Fibroblast of mammary gland (primary cell): ENCODE measurements at regions not wholly inside any gene's neighbourhood (a gene's known extent, or its start where the extent isn't known, plus 50 kb on each side); places are given as distances from the start of the nearest gene placed in this dataset.

Source experiments
- DNase-seq: peaks from one replicate; pipeline ENCODE4 v3.0.0-alpha.2; 2010; ENCODE audit warnings: low read depth
- H3K4me3 ChIP-seq: 2 replicates; pipeline ENCODE4 v1.5.1; 2011; ENCODE audit warnings: low read depth, mild to moderate bottlenecking, low read length, moderate library complexity; ENCODE audit not compliant: control insufficient read depth
- CTCF ChIP-seq: conservative IDR thresholded peaks from 2 replicates; pipeline ENCODE4 v1.5.1; 2011; ENCODE audit warnings: low read depth, low read length, inconsistent platforms; ENCODE audit not compliant: control insufficient read depth, insufficient read depth

GRCh38 chr14:29028973-29029582 is 262.5 kb downstream of the FOXG1 start:
- no peak for DNase-seq
- no peak for TF ChIP-seq CTCF
- no peak overlapping the region for H3K4me3 ChIP-seq

- no peak for TF ChIP-seq CTCF
- no peak overlapping the region for H3K4me3 ChIP-seq
- no peak for DNase-seq
Observed at GRCh38 chr14:29030121-29030520, 263.5 kb downstream of the FOXG1 start.

GRCh38 chr14:29030970-29031369 is 264.4 kb downstream of the FOXG1 start:
- DNase-seq, result no peak
- H3K4me3 ChIP-seq, result no peak overlapping the region
- no peak for TF ChIP-seq CTCF

DNA sequence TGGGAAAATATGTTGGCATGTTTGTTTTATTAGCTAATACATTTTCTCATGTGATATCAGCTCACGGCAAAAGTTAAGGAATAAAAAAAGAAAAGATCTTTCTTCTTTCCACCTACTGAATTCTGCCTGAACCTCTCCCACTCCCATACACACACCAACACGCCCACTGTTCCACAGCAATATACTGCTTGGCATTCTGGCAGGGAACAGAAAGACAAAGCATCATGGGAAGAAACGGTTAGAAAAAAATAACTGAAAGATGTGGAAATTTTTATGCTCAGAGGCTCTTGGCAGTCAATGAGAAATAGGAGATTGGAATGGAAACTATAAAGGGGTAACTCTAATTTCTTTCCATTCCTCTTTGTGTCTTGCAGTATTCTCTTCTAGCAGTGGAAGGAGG is 268.5 kb downstream of the FOXG1 start:
- no peak for DNase-seq
- H3K4me3 ChIP-seq, result no peak overlapping the region
- TF ChIP-seq CTCF, result no peak

DNA sequence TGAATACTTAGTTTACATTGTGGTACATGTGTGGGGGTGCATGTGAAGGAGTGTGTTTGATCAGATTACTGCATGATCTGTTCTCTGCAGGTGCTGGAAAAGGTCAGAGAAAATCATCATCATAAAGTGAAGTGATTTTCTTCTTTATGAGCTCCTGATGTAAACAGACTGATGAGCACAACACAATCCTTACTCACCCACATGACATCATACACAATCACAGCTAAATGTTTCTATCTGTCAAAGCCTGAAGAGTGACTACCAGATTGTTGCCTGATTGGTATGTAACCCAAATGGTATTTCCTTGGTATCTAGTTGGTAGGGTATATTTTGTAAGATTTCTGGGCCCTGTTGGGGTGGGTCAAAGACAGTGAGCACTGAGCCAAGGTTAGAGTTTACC is 270.8 kb downstream of the FOXG1 start:
- TF ChIP-seq CTCF, result no peak
- no peak overlapping the region for H3K4me3 ChIP-seq
- DNase-seq, result peak; percentile 62

DNA sequence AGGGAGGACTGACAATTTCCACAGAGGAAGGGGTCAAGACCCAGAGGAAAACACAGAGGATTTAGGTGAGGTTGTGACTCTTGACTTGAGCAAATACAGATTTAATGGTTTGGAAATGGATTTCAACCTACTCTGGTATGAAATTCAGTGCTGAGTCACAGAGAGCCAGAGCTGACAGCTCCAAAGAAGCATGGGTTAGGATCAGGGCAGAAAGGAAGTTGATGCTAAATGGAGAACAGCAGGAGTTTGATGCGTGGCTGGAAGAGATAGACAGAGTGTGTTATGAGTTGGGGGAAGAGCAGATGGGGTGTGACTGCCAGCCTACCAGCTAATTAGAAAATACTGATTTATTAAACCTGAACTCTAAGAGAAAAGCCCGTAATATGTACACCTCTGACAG is 272.6 kb downstream of the FOXG1 start:
- H3K4me3 ChIP-seq, result no peak overlapping the region
- no peak for TF ChIP-seq CTCF
- peak; percentile 31 for DNase-seq

GRCh38 chr14:29042551-29042950 is 276.0 kb downstream of the FOXG1 start:
- no peak for TF ChIP-seq CTCF
- DNase-seq, result no peak
- no peak overlapping the region for H3K4me3 ChIP-seq
